HepG2 (cell line): ENCODE measurements at regions not wholly inside any gene's neighbourhood (a gene's known extent, or its start where the extent isn't known, plus 50 kb on each side); places are given as distances from the start of the nearest gene placed in this dataset.

Source experiments
- ATAC-seq: fragments of 200-7000 bp; cut with Tn5 transposase; 3 replicates; pipeline ENCODE4 v1.9.1; 2020; ENCODE audit warnings: mild to moderate bottlenecking, moderate library complexity
- BruUV-seq: library from RNA; stranded (reverse); fragments of 400-500 nt; replicated peaks from 2 replicates; lab custom pipeline; 2021; lab: Mats Ljungman, UMichigan
- CTCF ChIA-PET: fragments of 300-600 bp; formaldehyde crosslinking; extraction: SDS; loops from one replicate; lab custom pipeline; 2021; ENCODE audit warnings: low total read pairs, inconsistent platforms, low intra/inter-chr PET ratio; lab: Yijun Ruan, JAX
- POLR2A ChIA-PET: fragments of 350-600 bp; sonication (Branson Sonifier 250); formaldehyde crosslinking; loops from one replicate; lab custom pipeline; 2020; ENCODE audit warnings: antibody characterized with exemption, inconsistent platforms; lab: Yijun Ruan, JAX
- DNase-seq: peaks from one replicate; pipeline ENCODE4 v3.0.0-alpha.2; 2015; ENCODE audit warnings: low spot score
- FAIRE-seq: peaks from 3 replicates; lab custom pipeline; 2011; peaks lifted over from hg19 to GRCh38; lab: Jason Lieb, UNC
- H2AFZ ChIP-seq: one replicate; pipeline ENCODE4 v1.6.1; 2011; ENCODE audit warnings: low read length, inconsistent platforms
- H3K27ac ChIP-seq: fragments of 300-600 bp; 3 replicates; pipeline ENCODE4 v1.8.0; 2011; ENCODE audit warnings: mixed run types, mild to moderate bottlenecking, mixed read lengths, low read length, inconsistent platforms; ENCODE audit not compliant: insufficient read depth; ENCODE audit errors: extremely low read length
- H3K27me3 ChIP-seq, 2 experiments: fragments of 200-600 bp in 1 of 2; 2 replicates in 1 of 2; 3 replicates in 1 of 2; pipeline versions ENCODE4 v1.6.0 to v1.8.0; 2011; ENCODE audit warnings: low read length in 2 of 2, mild to moderate bottlenecking in 2 of 2, moderate library complexity in 2 of 2, inconsistent platforms in 1 of 2; ENCODE audit not compliant: insufficient read depth in 2 of 2, control insufficient read depth in 1 of 2
- H3K36me3 ChIP-seq, 2 experiments: fragments of 200-600 bp in 1 of 2; replicated peaks in 1 of 2; 2 replicates in 1 of 2; 3 replicates in 1 of 2; pipeline versions ENCODE4 v1.5.1 to v1.8.0; 2011; ENCODE audit warnings: low read length in 2 of 2, inconsistent platforms in 1 of 2; ENCODE audit not compliant: insufficient read depth in 2 of 2, control insufficient read depth in 1 of 2
- H3K4me1 ChIP-seq: 2 replicates; pipeline ENCODE4 v1.5.1; 2012; ENCODE audit warnings: low read length, inconsistent platforms; ENCODE audit not compliant: insufficient read depth
- H3K4me2 ChIP-seq: 2 replicates; pipeline ENCODE4 v1.6.0; 2011; ENCODE audit warnings: low read depth, low read length, inconsistent platforms
- H3K4me3 ChIP-seq, 3 experiments: fragments of 200-600 bp in 1 of 3; sonication (generic), shearing (Covaris generic) in 1 of 3; replicated peaks in 1 of 3; 2 replicates each; pipeline ENCODE4 v1.5.1; 2011 to 2016; ENCODE audit warnings: low read length in 3 of 3, inconsistent platforms in 2 of 3, low read depth in 2 of 3, mild to moderate bottlenecking in 2 of 3, control low read depth in 1 of 3, mixed read lengths in 1 of 3; ENCODE audit not compliant: insufficient read depth in 1 of 3
- H3K79me2 ChIP-seq: one replicate; pipeline ENCODE4 v1.6.1; 2011; ENCODE audit warnings: low read length, inconsistent platforms; ENCODE audit not compliant: insufficient read depth
- H3K9ac ChIP-seq: 2 replicates; pipeline ENCODE4 v1.6.0; 2011; ENCODE audit warnings: mild to moderate bottlenecking, low read depth, low read length, inconsistent platforms; ENCODE audit not compliant: insufficient read depth
- H3K9me3 ChIP-seq: 2 replicates; pipeline ENCODE4 v1.5.1; 2012; ENCODE audit warnings: mild to moderate bottlenecking, low read length
- H4K20me1 ChIP-seq: 2 replicates; pipeline ENCODE4 v1.6.0; 2011; ENCODE audit warnings: inconsistent platforms, mild to moderate bottlenecking, low read length, moderate library complexity; ENCODE audit not compliant: insufficient read depth
- ARNT ChIP-seq: fragments of 450-650 bp; IDR thresholded peaks from 2 replicates; pipeline ENCODE4 v1.6.1; 2017
- HCFC1 ChIP-seq: fragments of 150-350 bp; IDR thresholded peaks from 2 replicates; pipeline ENCODE4 v1.6.1; 2014; ENCODE audit warnings: low read depth, low read length
- KLF6 ChIP-seq: IDR thresholded peaks from 2 replicates; pipeline ENCODE4 v1.8.0; 2016; ENCODE audit warnings: missing biosample characterization, missing genetic modification reagents
- NFYC ChIP-seq: IDR thresholded peaks from 2 replicates; pipeline ENCODE4 v1.6.1; 2016; ENCODE audit warnings: missing genetic modification reagents, missing compliant biosample characterization
- NR2F6 ChIP-seq, 2 experiments: IDR thresholded peaks; 2 replicates each; pipeline ENCODE4 v1.6.1; 2016; ENCODE audit warnings: antibody characterized with exemption in 1 of 2, mild to moderate bottlenecking in 1 of 2
- PHF8 ChIP-seq: sonication (generic); formaldehyde crosslinking; IDR thresholded peaks from 2 replicates; pipeline ENCODE4 v1.5.0; 2020; ENCODE audit warnings: missing genetic modification reagents
- PLRG1 ChIP-seq: fragments of 450-650 bp; conservative IDR thresholded peaks from 2 replicates; pipeline ENCODE4 v1.6.1; 2016
- SALL1 ChIP-seq: sonication (generic); formaldehyde crosslinking; IDR thresholded peaks from 2 replicates; pipeline ENCODE4 v1.8.0; 2022; ENCODE audit warnings: mild to moderate bottlenecking, missing genetic modification reagents
- SOX6 ChIP-seq, 2 experiments: fragments of 450-650 bp in 1 of 2; sonication (generic) in 1 of 2; formaldehyde crosslinking in 1 of 2; IDR thresholded peaks; 2 replicates each; pipeline versions ENCODE4 v1.4.0 to v1.6.1; 2017 to 2020; ENCODE audit warnings: antibody characterized with exemption in 1 of 2, mild to moderate bottlenecking in 1 of 2, missing genetic modification reagents in 1 of 2
- ZNF224 ChIP-seq: sonication (generic); formaldehyde crosslinking; IDR thresholded peaks from 2 replicates; pipeline ENCODE4 v1.5.0; 2020; ENCODE audit warnings: mild to moderate bottlenecking, missing genetic modification reagents
- ZNF556 ChIP-seq: sonication (generic); formaldehyde crosslinking; IDR thresholded peaks from 2 replicates; pipeline ENCODE4 v1.4.0; 2020; ENCODE audit warnings: mild to moderate bottlenecking, missing genetic modification reagents, borderline replicate concordance
- ZNF569 ChIP-seq: sonication (generic); formaldehyde crosslinking; IDR thresholded peaks from 2 replicates; pipeline ENCODE4 v1.5.0; 2020; ENCODE audit warnings: mild to moderate bottlenecking, missing genetic modification reagents, moderate library complexity, borderline replicate concordance
- ZNF747 ChIP-seq: sonication (generic); formaldehyde crosslinking; IDR thresholded peaks from 2 replicates; pipeline ENCODE4 v1.8.1; 2023; ENCODE audit warnings: missing genetic modification reagents, mild to moderate bottlenecking, borderline replicate concordance
- WGBS: methylation state at CpG from one replicate; pipeline ENCODE4 v1.1.6; 2017; ENCODE audit warnings: low lambda C conversion rate; 5-methylcytosine and 5-hydroxymethylcytosine counted together
- in situ Hi-C: cut with HindIII; loops from 2 replicates; pipeline ENCODE4 v1.10.0; 2017; ENCODE audit warnings: low pct_unique_long_range_greater_than_20kb; ENCODE audit not compliant: extremely low pct_ligation_motif_present
- intact Hi-C: fragments of 100-400 bp; cut with micrococcal nuclease; formaldehyde crosslinking; loops from one replicate; pipeline ENCODE4 v1.10.0; 2022; ENCODE audit not compliant: unreplicated experiment
- TF ChIP-seq, protein P1 (sequence below): sonication (generic); formaldehyde crosslinking; IDR thresholded peaks from 2 replicates; pipeline ENCODE4 v1.9.0; 2021; ENCODE audit warnings: missing genetic modification reagents, borderline replicate concordance
- TF ChIP-seq, protein P2 (sequence below), 2 experiments: fragments of 450-650 bp in 1 of 2; sonication (generic) in 1 of 2; formaldehyde crosslinking; IDR thresholded peaks; 2 replicates each; pipeline versions ENCODE4 v1.5.0 to v1.8.0; 2020 to 2022; ENCODE audit warnings: mild to moderate bottlenecking in 1 of 2, missing genetic modification reagents in 1 of 2
- TF ChIP-seq, protein P3 (sequence below): sonication (generic); formaldehyde crosslinking; IDR thresholded peaks from 2 replicates; pipeline ENCODE4 v1.5.0; 2020; ENCODE audit warnings: missing genetic modification reagents
- TF ChIP-seq, protein P4 (sequence below): IDR thresholded peaks from 2 replicates; pipeline ENCODE4 v1.6.1; 2016; ENCODE audit warnings: low read depth, borderline replicate concordance
- TF ChIP-seq, protein P5 (sequence below): IDR thresholded peaks from 2 replicates; pipeline ENCODE4 v1.6.1; 2016; ENCODE audit warnings: missing compliant biosample characterization, missing genetic modification reagents, borderline replicate concordance
- TF ChIP-seq, protein P6 (sequence below): sonication (generic); formaldehyde crosslinking; IDR thresholded peaks from 2 replicates; pipeline ENCODE4 v1.4.0; 2020; ENCODE audit warnings: mild to moderate bottlenecking, missing genetic modification reagents

DNA sequence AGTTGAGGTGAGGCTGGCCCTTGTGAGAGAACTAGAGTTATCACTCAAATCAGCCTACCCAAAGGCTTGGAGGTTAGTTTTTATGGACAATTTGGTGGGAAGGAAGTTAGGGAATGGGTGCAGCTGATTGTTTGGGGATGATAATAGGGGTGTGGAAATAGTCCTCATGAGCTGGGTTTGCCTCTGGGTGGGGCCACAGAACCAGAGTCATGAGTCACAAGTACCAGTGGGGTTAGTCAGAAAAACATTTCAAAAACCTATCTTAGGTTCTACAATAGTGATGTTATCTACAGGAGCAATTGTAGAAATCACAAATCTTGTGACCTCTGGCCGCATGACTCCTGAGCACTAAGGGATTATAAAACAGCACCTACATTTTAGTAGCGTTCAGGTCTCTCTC is 630.1 kb upstream of the PIK3C3 start:
- no peak overlapping the region for H3K4me3 ChIP-seq
- H3K27ac ChIP-seq, result no peak overlapping the region
- no peak for FAIRE-seq
- WGBS, result 8% methylated on average over 2 of the region's 2 CpGs
- no peak overlapping the region for H3K9ac ChIP-seq
- ChIA-PET CTCF (no interaction called here), POLR2A (no interaction called here)
- no peaks in the 10 kb centered on the region for H3K4me1 ChIP-seq
- no peak for DNase-seq
- ATAC-seq, result no peak
- H3K27me3 ChIP-seq, result no peaks in the 10 kb centered on the region
- H3K4me2 ChIP-seq, result no peak overlapping the region
- no peaks in the 10 kb centered on the region for H3K36me3 ChIP-seq
- no peak overlapping the region for H2AFZ ChIP-seq
- H3K79me2 ChIP-seq, result no peaks in the 10 kb centered on the region
- H4K20me1 ChIP-seq, result no peaks in the 10 kb centered on the region
- intact Hi-C loops (no loop called here), in situ Hi-C loops (no loop called here)
- no peaks in the 10 kb centered on the region for H3K9me3 ChIP-seq
- BruUV-seq, result no TSS peak
- TF ChIP-seq NR2F6 (IDR thresholded peaks at IDR 0.05), result no peak
- no peak for TF ChIP-seq NR2F6 (CRISPR knock-in tag; IDR thresholded peaks at IDR 0.05)
- no peak for TF ChIP-seq ARNT
- no peak for TF ChIP-seq PHF8 (CRISPR knock-in tag)
- TF ChIP-seq ZNF556 (CRISPR knock-in tag), result no peak
- TF ChIP-seq ZNF569 (CRISPR knock-in tag), result no peak
- TF ChIP-seq NFYC (CRISPR knock-in tag), result no peak
- no peak for TF ChIP-seq KLF6 (CRISPR knock-in tag)
- TF ChIP-seq, protein P1, sequence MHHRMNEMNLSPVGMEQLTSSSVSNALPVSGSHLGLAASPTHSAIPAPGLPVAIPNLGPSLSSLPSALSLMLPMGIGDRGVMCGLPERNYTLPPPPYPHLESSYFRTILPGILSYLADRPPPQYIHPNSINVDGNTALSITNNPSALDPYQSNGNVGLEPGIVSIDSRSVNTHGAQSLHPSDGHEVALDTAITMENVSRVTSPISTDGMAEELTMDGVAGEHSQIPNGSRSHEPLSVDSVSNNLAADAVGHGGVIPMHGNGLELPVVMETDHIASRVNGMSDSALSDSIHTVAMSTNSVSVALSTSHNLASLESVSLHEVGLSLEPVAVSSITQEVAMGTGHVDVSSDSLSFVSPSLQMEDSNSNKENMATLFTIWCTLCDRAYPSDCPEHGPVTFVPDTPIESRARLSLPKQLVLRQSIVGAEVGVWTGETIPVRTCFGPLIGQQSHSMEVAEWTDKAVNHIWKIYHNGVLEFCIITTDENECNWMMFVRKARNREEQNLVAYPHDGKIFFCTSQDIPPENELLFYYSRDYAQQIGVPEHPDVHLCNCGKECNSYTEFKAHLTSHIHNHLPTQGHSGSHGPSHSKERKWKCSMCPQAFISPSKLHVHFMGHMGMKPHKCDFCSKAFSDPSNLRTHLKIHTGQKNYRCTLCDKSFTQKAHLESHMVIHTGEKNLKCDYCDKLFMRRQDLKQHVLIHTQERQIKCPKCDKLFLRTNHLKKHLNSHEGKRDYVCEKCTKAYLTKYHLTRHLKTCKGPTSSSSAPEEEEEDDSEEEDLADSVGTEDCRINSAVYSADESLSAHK (CRISPR knock-in tag), result no peak
- no peak for TF ChIP-seq ZNF747 (CRISPR knock-in tag)
- TF ChIP-seq, protein P2, sequence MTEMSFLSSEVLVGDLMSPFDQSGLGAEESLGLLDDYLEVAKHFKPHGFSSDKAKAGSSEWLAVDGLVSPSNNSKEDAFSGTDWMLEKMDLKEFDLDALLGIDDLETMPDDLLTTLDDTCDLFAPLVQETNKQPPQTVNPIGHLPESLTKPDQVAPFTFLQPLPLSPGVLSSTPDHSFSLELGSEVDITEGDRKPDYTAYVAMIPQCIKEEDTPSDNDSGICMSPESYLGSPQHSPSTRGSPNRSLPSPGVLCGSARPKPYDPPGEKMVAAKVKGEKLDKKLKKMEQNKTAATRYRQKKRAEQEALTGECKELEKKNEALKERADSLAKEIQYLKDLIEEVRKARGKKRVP (CRISPR knock-in tag; IDR thresholded peaks at IDR 0.05), result no peak
- TF ChIP-seq ZNF224, result no peak
- TF ChIP-seq HCFC1, result no peak
- TF ChIP-seq SALL1 (CRISPR knock-in tag), result no peak
- TF ChIP-seq SOX6 (IDR thresholded peaks at IDR 0.05), result no peak
- TF ChIP-seq SOX6 (CRISPR knock-in tag; IDR thresholded peaks at IDR 0.05), result no peak
- TF ChIP-seq, protein P3, sequence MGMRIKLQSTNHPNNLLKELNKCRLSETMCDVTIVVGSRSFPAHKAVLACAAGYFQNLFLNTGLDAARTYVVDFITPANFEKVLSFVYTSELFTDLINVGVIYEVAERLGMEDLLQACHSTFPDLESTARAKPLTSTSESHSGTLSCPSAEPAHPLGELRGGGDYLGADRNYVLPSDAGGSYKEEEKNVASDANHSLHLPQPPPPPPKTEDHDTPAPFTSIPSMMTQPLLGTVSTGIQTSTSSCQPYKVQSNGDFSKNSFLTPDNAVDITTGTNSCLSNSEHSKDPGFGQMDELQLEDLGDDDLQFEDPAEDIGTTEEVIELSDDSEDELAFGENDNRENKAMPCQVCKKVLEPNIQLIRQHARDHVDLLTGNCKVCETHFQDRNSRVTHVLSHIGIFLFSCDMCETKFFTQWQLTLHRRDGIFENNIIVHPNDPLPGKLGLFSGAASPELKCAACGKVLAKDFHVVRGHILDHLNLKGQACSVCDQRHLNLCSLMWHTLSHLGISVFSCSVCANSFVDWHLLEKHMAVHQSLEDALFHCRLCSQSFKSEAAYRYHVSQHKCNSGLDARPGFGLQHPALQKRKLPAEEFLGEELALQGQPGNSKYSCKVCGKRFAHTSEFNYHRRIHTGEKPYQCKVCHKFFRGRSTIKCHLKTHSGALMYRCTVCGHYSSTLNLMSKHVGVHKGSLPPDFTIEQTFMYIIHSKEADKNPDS, result no peak
- no peak for TF ChIP-seq PLRG1
- TF ChIP-seq, protein P4, sequence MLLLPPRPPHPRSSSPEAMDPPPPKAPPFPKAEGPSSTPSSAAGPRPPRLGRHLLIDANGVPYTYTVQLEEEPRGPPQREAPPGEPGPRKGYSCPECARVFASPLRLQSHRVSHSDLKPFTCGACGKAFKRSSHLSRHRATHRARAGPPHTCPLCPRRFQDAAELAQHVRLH (CRISPR knock-in tag), result no peak
- TF ChIP-seq, protein P5, sequence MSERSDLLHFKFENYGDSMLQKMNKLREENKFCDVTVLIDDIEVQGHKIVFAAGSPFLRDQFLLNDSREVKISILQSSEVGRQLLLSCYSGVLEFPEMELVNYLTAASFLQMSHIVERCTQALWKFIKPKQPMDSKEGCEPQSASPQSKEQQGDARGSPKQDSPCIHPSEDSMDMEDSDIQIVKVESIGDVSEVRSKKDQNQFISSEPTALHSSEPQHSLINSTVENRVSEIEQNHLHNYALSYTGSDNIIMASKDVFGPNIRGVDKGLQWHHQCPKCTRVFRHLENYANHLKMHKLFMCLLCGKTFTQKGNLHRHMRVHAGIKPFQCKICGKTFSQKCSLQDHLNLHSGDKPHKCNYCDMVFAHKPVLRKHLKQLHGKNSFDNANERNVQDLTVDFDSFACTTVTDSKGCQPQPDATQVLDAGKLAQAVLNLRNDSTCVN (CRISPR knock-in tag), result no peak
- TF ChIP-seq, protein P6, sequence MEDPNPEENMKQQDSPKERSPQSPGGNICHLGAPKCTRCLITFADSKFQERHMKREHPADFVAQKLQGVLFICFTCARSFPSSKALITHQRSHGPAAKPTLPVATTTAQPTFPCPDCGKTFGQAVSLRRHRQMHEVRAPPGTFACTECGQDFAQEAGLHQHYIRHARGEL (CRISPR knock-in tag), result no peak
